ENCODE measurements at regions not wholly inside any gene's neighbourhood (a gene's known extent, or its start where the extent isn't known, plus 50 kb on each side); places are given as distances from the start of the nearest gene placed in this dataset.
"Not testable (repeated sequence)": the region's sequence is repeated elsewhere in the genome, so short reads cannot be mapped to it uniquely, and the experiment has no call there.

DNA sequence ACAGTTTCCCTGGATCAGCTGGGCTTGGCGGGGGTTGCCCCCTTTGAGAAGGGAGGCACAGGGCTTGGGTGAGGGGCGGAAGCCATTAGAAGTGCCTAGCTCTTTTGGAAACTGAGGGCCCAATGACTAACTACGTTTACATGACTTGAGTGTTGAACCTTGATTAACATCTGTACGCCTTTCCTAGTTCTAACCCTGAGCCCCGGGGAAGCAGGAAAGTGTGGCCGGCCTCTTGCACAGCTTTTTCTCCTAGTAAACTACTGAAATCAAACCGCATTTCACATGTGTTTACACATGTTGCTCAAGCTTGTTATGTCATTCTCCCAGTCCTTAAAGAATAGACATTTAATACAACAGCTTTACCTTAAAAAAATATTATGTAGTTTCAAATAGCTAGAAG, 1356.4 kb upstream of the TMEM132C start:
- no peak for DNase-seq (ENCODE audit: low spot score)

DNA sequence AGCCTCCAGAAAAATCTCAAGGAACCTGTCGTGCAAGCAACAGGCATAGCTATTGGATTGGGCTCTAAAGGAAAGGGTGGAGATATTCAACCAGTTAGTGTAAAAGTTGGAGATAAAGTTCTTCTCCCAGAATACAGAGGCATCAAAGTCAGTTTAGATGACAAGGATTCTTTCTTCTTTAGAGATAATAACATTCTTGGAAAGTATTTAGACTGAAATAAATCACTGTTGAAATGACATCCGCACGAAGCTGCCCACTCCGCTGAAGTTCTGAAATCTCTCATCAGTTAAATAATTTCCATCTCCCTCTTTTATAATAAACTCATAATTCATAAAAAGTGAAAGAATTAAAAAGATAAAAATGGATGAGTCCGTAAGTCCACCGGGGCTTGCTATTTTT, 1354.9 kb upstream of the TMEM132C start:
- no peak for DNase-seq (ENCODE audit: low spot score)

DNA sequence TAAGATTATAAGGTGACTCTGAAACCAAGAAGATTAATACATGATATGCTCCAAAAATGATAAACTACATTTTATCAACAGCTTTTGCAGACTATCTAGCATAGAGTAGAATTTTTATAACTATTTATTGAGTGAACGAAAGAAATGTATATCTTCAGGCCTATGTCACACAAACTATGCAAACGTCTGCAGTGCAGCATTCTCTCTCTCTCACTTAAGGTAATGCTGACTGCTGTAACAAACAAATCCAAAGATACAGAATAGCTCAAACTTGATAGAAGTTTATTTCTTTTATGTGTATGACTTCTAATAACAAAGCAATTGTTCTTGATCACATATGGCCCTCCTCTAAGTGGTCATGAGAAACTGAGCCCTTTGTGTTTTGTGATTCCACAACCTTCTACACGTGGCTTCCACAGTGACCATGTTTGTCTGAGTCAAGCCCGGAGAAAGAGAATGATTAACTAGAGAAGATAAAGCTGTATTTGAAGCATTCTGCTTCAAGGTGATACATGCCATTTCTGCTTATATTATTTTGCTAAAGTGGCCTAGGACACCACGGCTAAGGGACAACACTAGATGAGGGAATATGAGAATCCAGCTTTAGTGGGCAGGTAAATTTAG, 1352.7 kb upstream of the TMEM132C start:
- DNase-seq (ENCODE audit: low spot score), result no peak

DNA sequence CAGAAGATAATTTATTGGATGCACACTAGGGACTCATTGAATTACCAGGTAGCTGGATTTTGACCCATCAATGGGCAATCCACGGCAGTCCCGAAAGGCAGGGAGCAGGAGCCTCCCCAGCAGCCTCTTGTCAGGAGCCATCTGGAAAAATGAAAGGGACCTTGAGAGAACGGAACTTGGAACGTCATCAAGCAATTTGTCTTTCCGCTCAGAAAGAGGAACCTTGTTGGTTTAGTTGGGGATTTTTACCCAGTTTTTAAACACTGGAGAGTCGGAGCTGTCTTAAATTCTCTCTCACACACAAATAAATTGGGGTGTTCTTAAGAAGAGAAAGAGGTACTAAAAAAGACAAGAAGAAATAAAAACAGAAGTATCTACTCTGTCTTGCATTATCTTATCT, 1351.7 kb upstream of the TMEM132C start:
- DNase-seq (ENCODE audit: low spot score), result no peak

DNA sequence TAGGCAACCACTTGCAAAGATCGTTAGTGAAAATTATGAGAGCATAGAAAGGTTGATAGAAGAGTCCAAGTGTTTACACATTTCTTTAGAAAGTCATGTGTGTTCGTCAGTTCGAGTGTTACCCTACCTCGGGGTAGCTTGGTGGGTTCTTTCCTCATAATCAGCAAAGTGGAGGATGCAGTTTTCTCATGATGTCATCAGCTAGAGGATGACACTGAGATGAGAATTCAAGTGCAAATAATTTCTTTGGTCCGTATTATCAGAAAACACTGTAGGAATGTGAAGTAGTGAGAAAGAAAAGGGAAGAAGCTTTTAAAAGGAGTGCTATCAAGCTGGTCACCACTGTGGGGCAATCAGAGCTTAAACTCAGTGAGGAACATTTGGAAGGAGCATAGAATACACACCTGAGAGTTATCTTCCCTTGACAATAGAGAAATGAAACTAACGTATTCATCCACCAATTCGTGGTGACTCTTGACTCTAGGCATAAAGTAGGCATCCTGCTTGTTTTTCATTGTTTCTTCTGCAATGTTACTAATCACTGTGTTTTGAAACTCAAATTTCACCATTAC, 1340.9 kb upstream of the TMEM132C start:
- peak; percentile 13 for DNase-seq (ENCODE audit: low spot score)

DNA sequence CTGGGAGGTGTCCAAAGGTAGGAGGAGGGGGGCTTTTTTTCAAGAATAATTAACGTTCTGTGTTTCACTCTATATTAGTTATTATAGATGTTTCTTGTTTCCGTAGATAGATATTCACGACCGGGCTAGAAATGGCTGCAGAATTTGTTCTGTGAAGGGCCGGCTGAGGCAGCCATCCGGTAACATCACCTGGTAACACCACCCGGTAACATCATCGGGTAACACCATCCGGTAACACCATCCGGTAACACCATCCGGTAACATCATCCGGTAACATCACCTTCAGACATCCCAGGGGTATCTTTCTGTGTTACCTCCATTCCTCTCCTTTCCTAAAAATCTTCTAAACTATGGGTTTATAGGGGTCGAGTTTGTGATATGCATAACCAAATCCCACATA, 1336.7 kb upstream of the TMEM132C start:
- no peak for DNase-seq (ENCODE audit: low spot score)

DNA sequence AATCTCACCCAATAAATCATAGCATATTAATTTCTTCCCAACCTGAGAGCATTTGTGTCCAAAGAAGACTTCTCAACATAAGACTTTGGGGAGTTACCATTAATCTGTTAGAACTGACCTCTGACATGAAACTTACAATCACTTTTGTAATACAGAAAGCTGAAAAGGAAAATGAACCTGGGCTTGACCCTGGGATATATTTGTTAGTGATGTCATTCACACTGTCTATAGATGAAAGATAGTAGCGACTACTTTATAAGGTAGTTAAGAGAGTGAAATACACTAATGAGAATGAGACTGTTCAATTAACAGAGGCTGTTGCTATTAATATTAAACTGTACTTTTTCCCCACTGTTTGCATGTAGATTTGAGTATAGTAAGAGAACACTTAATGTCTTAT, 1334.8 kb upstream of the TMEM132C start:
- DNase-seq (ENCODE audit: low spot score), result no peak

DNA sequence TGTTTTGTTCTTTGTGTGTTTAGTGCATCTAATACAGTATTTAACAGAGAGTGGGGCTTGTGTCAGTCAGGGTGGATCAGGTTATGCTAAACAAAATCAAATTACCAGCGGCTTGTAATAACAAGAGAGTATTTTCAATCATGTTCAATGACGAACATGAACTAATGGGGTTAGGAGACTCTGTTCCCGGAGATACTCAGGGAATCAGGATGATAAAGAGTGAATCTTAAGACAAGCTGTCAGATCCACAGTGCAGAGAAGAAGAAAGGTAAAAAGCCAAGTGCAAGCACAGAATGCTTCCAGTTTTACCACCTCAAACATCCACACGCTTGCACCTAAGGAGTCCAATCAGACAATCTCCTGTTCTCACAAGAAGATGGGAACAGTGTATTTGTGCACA, 1331.5 kb upstream of the TMEM132C start:
- peak; percentile 4 for DNase-seq (ENCODE audit: low spot score)

DNA sequence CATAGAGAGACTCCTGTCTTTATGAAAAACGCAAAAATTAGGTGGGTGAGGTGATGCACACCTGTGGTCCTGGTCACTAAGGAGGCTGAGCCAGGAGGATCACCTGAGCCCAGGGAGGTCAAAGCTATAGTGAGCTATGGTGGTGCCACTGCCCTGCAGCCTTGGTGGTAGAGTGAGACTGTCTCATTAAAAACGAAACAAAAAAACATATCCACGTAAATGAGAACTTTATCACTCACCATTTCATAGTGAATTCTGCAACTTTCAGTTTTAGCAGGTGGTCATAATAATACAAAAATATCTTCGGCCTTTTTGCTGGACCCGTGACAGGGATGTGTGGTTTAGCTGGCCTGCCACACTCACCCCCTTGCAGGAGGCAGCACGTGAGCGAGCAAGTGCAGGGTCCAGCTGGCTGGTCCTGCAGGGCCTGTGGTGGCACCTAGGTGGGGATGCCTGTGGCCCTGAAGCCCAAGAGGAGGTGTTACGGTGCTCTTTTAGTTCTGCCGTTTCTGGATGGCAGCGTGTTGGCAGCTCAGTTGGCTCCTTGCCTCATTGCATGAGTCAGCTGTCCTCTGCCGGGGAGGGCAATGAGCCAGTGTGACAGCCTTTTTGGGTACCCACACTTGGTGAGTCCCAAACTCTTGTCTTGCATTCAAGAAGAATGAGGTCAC, 1330.7 kb upstream of the TMEM132C start:
- peak; percentile 87 for DNase-seq (ENCODE audit: low spot score)

DNA sequence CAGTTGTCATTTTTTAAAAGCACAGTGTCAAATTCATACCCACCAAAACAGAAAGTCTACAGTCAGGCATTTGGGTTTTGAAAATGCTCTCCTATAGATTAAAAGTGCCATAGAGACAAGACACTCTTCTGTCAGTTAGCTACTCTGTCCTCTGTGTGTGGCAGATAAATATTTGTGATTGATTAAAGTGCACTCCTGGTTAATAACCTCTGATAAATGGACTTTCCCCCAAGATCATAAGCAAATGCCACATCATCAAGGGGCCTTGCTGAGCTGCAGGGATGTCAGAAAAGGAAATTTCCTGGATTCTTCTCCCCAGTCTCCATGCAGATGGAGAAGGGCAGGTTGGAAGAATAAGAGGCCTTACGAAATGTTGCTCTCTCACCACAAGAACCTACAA, 1329.5 kb upstream of the TMEM132C start:
- DNase-seq (ENCODE audit: low spot score), result no peak

DNA sequence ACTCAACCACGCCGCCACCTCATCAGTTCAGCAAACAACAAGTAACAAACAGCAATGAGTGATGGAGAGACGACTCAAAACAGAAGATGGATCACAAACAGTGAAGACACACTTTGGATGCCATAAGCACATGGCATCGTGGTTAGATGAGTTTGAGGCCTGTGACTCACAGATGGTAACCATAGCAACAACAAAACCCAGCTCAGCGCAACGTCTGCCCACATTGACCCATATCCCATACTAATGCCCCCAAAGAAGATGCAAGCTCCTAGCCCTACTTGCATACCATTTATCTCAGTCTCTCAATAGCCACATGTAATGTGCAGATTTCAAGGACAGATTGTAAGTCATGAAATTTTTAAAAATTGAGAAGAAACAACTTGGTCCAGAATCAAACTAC, 1322.3 kb upstream of the TMEM132C start:
- no peak for DNase-seq (ENCODE audit: low spot score)

DNA sequence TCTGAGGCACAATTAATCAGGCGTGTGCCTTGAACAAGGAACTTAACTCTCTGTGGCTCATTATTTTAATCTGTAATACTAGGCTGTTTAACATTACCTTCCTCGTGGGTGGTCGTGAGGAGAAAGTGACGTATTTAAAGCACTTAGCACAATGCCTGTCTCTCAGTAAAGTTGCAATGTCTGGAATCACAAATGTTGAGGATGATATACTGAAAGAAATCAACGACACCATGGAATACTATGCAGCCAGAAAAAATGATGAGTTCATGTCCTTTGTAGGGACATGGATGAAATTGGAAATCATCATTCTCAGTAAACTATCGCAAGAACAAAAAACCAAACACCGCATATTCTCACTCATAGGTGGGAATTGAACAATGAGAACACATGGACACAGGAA, 1320.0 kb upstream of the TMEM132C start:
- DNase-seq (ENCODE audit: low spot score), result not testable (repeated sequence)

DNA sequence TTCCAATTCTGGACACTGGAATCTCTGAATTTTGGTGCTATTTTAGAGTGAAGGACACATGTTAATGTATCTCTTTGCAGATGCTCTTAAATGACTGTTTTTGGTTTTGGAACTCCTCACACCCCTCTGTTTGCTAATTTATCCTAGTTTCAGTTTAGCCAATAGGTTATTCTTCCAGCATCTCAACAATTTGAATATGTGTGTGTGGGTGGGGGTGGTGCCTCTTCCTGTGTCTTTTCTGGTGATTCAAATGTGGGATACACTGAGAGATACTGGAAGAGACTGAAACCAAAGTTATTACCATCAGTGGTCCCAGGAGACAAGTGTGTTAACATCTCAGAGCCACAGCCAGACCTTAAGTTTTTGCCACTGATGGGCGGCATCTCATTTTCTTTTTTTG, 1317.4 kb upstream of the TMEM132C start:
- no peak for DNase-seq (ENCODE audit: low spot score)

DNA sequence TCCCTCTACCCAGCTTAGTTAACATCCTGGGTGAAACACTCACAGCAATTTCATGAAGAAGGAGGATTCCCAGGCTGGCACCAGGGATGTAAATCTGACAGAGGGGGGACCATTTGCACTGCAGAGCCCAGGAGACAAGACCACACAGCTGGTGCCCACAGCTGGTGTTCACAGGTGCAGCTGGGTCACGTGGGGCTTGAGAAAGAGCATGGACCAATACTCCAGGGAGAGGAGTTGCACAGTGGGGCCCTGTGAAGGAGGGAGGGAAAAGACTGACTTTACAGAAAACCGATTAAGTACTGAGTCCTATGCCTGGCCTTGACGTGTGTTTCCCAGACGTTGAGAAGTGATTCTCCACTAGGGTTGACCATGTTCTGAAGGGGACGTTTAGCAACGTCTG, 1316.7 kb upstream of the TMEM132C start:
- DNase-seq (ENCODE audit: low spot score), result no peak

DNA sequence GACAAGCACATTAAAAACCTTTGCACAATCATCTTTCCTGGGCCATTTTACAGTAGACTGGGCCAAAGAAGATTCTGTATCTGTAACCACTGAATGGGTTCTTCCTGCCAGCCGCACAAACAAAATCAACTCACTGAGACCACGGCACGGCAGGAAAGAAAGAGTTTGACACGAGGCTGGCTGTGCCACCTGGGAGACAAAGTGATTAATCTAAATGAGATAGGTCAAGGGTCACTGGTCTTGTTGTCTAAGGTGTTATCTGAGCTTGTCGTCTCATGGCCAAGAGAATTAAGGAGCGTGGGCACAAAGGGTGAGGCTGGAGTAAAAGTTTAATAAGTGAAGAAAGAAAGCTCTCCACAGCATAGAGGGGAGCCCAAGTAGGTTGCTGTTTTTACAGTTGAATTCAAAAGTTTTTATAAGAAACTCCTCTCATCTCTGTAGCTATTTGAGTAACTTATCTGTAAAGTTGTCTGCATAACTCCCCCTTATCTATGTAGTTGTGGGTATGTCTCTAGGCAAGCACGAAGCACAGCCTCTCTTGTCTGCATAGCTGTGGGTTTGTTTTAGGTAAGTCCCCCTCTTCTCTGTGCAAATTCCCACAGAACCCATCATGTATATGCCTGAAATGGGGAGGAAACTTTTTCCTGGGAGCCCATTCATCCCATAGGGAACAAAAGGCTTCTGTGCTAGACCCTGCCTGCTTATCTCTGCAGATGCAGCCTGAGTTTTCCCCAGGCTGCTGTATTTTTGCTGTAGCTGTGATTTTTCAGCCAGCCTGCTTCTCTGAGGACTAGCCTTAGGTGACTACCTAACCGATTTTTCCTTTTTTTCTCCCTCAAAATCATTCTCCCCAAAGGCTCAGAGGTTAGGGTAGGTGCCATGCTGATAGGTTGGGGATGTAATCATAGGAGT, 1314.6 kb upstream of the TMEM132C start:
- DNase-seq (ENCODE audit: low spot score), result no peak

DNA sequence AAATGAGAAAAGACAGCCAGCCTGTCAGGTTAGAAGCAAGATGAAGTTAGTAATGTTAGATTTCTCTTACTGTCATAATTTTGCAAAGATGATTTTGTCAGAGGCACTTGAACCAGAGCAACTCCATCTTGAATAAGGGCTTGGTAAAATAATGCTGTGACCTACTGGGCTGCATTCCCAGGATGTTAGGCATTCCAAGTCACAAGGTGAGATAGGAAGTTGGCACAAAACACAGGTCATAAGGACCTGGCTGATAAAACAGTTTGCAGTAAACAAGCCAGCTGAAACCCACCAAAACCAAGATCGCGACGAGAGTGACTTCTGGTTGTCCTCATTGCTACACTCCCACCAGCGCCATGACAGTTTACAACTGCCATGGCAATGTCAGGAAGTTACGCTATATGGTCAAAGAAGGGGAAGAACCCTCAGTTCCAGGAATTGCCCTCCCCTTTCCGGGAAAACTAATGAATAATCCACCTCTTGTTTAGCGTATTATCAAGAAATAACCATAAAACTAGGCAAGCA, 1313.5 kb upstream of the TMEM132C start:
- DNase-seq (ENCODE audit: low spot score), result peak; percentile 10

DNA sequence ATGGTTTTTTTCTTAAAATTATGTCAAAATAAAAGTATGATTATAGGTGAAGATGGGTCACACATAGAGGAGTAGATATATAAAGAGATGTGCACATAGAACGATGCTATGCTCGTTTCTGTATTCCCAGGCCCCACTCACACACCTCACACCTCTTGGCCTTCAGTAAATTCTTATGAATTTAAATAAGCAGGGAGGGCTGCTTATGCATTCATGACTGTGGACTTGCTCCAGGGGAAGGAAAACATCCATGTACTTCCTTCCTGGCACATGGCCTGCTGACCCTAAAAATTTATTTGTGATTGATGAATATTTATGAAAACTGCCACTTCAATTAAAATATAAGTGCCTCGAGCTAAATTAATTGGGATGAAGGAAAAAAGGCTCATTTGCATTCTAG, 1306.7 kb upstream of the TMEM132C start:
- DNase-seq (ENCODE audit: low spot score), result no peak

DNA sequence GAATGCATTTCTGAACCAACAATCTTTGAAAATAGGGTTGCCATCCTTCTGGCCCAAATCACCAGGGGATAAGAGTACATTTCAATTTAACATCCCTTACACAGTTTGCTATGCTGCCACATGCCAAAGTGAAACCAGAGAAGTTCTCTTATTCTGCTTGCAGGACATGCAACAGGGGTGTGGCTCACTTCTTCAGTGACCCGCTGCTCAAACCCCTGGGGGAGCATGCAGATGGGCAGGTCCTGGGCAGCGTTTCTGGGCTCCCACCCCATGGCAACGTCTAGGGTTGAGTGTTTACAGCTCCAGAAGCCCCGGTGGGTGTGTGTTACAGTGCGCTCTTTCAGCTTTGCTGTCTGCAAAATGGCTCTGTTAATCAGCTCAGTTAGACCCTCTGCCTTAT, 1306.3 kb upstream of the TMEM132C start:
- no peak for DNase-seq (ENCODE audit: low spot score)

DNA sequence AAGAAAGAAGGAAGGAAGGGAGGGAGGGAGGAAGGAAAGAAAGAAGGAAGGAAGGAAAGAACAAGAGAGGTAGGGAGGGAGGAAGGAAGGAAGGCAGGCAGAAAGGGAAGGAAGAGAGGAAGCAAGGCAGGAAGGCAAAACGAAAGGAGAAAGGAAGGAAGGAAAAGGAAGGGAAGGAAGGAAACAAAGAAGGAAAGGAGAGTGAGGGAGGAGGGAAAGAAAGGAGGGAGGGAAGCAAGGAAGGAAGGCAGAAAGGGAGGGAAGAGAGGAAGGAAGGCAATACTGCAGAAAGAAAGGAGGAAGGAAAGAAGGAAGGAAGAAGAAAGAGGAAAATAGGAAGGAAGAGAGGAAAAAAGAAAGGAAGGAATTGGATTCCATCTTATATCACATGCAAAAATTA, 1303.1 kb upstream of the TMEM132C start:
- no peak for DNase-seq (ENCODE audit: low spot score)

DNA sequence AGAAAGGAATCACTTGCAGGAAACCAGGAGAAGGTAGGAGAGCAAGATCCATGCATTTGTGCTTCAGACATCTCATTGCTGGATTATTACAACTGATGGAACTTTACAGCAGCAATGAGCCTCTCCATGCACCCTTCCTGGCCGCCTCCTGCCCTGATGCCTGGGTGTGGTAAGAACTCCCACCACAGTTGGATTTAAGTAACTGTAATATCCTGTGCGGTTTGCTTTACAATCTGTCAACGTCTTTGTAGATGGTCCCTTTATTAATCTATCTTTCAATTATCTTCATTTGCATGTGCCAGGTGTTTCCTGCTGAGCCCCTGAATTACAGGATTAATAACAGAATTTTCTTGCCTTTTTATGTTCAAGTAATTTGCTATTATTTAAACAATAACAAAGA, 1300.5 kb upstream of the TMEM132C start:
- no peak for DNase-seq (ENCODE audit: low spot score)

DNA sequence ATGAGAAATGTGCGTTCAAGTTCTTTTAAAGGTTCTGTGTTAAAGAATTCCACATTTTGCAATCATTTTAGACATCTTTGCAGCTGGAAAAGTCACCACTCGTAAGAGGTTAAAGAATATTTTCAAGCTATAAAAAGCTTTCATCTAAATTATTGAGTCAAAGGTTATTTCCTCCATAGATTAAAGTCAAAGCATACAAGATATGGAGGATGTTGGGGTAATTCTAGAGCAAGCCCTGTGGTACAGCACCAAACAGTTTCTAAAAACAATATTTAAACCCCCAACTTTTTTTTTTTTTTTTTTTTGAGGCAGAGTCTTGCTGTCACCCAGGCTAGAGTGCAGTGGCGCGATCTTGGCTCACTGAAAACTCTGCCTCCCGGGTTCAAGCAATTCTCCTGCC, 1299.8 kb upstream of the TMEM132C start:
- no peak for DNase-seq (ENCODE audit: low spot score)

DNA sequence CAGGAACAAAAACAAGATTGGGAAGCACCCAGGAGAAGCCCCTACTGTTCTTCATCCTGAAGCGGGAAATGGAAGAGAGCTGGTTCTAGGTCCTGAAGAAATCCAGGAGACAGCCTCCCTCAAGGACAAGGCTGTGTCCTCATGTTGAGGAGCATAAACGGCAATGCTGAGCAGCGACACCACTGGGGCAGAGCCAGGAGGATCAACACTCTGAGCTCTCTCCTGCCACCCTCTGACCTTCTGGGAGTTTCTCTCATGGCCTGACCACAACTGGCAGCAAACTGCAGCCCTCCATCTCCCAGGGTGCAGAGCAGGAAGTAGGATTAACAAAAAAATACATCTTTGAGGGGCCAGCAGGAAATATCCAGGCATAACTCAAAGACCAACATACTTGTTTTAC, 1292.2 kb upstream of the TMEM132C start:
- no peak for DNase-seq (ENCODE audit: low spot score)

DNA sequence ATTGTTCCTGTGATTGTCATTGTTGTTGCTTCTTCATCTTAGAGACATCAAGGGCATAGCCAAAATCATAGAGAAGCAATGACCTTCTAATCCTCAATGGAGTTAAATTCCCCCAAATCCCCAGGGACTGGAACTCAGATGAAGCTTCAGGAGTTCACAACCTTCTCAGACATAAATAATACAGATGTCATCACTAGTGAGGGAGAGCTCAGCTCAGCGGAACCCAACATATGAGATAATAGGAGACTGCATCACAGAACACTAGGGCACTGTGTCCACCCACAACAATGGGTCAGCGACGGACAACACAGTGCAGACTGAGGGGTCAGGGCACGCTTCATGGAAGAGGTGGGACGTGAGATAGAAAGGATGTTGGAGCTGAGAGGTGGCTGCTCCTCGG, 1290.4 kb upstream of the TMEM132C start:
- no peak for DNase-seq (ENCODE audit: low spot score)

Measured in cerebellar cortex (tissue), 1 donor.